ENCODE measurements at regions not wholly inside any gene's neighbourhood (a gene's known extent, or its start where the extent isn't known, plus 50 kb on each side); places are given as distances from the start of the nearest gene placed in this dataset.
"Not testable (repeated sequence)": the region's sequence is repeated elsewhere in the genome, so short reads cannot be mapped to it uniquely, and the experiment has no call there.

GRCh38 chr6:76633259-76633658 is 560.8 kb upstream of the IMPG1 start:
- DNase-seq, result no peak

GRCh38 chr6:76631622-76632021 is 559.2 kb upstream of the IMPG1 start:
- DNase-seq, result no peak

- no peak for DNase-seq
These were observed 542.9 kb upstream of the IMPG1 start for GRCh38 chr6:76615395-76615794.

- no peak for DNase-seq
These were observed 540.5 kb upstream of the IMPG1 start for GRCh38 chr6:76612954-76613353.

GRCh38 chr6:76609160-76609559 is 536.7 kb upstream of the IMPG1 start:
- DNase-seq, result no peak

GRCh38 chr6:76594109-76594508 is 521.6 kb upstream of the IMPG1 start:
- no peak for DNase-seq

- DNase-seq, result no peak
These were observed 521.2 kb upstream of the IMPG1 start for GRCh38 chr6:76593668-76594067.

GRCh38 chr6:76592566-76592965 is 520.1 kb upstream of the IMPG1 start:
- DNase-seq, result no peak

GRCh38 chr6:76587271-76587670 is 514.8 kb upstream of the IMPG1 start:
- no peak for DNase-seq

GRCh38 chr6:76584121-76584520 is 511.7 kb upstream of the IMPG1 start:
- no peak for DNase-seq

- peak in 1 of 2 experiments; percentile 0 for DNase-seq
These were observed 506.3 kb upstream of the IMPG1 start for GRCh38 chr6:76578746-76579145.

GRCh38 chr6:76574746-76575145 is 502.3 kb upstream of the IMPG1 start:
- no peak for DNase-seq

GRCh38 chr6:76565932-76566331 is 493.5 kb upstream of the IMPG1 start:
- no peak for DNase-seq

GRCh38 chr6:76562371-76562770 is 489.9 kb upstream of the IMPG1 start:
- DNase-seq, result not testable (repeated sequence)

GRCh38 chr6:76560851-76561755 is 488.6 kb upstream of the IMPG1 start:
- not testable (repeated sequence) for DNase-seq

GRCh38 chr6:76553256-76553655 is 480.8 kb upstream of the IMPG1 start:
- DNase-seq, result no peak

- DNase-seq, result no peak
These were observed 479.8 kb upstream of the IMPG1 start for GRCh38 chr6:76552268-76552667.

- no peak for DNase-seq
These were observed 461.2 kb upstream of the IMPG1 start for GRCh38 chr6:76533661-76534060.

GRCh38 chr6:76532647-76533046 is 460.2 kb upstream of the IMPG1 start:
- DNase-seq, result no peak

- no peak for DNase-seq
These were observed 446.0 kb upstream of the IMPG1 start for GRCh38 chr6:76518443-76518842.

- DNase-seq, result no peak
These were observed 444.5 kb upstream of the IMPG1 start for GRCh38 chr6:76516924-76517323.

- DNase-seq, result no peak
These were observed 438.0 kb upstream of the IMPG1 start for GRCh38 chr6:76510489-76510888.

- DNase-seq, result no peak
These were observed 436.9 kb upstream of the IMPG1 start for GRCh38 chr6:76509397-76509796.

GRCh38 chr6:76506808-76507207 is 434.3 kb upstream of the IMPG1 start:
- DNase-seq, result no peak

- DNase-seq, result no peak
These were observed 423.4 kb upstream of the IMPG1 start for GRCh38 chr6:76495909-76496308.
